Activated CD8-positive, alpha-beta memory T cell treated with anti-CD3 and anti-CD28 coated beads for 36 hours (primary cell): ENCODE measurements at regions not wholly inside any gene's neighbourhood (a gene's known extent, or its start where the extent isn't known, plus 50 kb on each side); places are given as distances from the start of the nearest gene placed in this dataset.

Experiments used
- CTCF ChIA-PET: fragments of 350-600 bp; sonication (Branson Sonifier 250); formaldehyde crosslinking; loops from one replicate; lab custom pipeline; 2021; ENCODE audit warnings: antibody characterized with exemption; lab: Charles Lee
- POLR2A ChIA-PET: fragments of 350-600 bp; sonication (Branson Sonifier 250); formaldehyde crosslinking; loops from one replicate; lab custom pipeline; 2021; ENCODE audit warnings: antibody characterized with exemption; lab: Charles Lee

GRCh38 chr4:28360681-28361080 is 1500.0 kb downstream of the STIM2 start:
- ChIA-PET CTCF (no interaction called here), POLR2A (no interaction called here)

GRCh38 chr4:28362169-28362568 is 1501.5 kb downstream of the STIM2 start:
- POLR2A ChIA-PET, result no interaction called here

DNA sequence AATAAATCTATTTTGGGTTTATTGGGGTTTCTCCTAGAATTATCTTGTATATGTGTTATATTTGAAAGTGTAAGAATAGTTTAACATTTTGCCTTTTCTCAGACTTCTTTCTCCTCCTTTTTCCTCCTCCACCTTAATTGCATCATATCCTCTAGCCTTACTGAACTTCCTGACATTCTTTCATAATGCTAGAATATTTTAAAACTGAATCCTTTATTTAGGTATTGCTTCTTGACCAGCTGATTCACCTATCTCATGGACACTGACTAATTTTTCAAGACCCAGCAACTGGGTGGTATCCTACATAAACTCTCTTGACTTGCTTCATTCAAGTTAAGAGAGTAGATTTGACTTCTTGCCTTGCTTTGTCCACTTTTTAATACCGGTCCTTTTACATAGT is 1508.9 kb downstream of the STIM2 start:
- CTCF ChIA-PET, result no interaction called here

More at GRCh38 chr4:28362169-28362568, 1501.5 kb downstream of the STIM2 start:
- CTCF ChIA-PET, result no interaction called here

DNA sequence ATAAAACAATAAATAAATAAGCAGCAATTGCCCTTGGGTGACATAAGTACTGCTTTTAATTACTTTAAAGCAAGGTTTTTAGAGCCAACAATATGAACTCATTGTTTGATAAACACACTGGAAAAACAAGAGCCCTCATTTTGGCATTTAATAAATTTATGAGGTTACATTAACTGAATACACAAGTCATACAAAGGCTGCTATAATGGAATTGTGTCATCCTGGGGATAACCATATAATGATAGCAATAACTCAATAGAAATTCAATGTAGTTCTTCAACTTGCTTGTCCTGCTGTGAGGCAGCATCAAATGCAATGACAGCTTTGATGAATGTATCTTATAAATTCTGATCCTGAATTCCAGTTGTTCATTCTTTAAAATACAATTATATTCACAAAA is 1512.5 kb downstream of the STIM2 start:
- CTCF ChIA-PET, result no interaction called here
- POLR2A ChIA-PET, result no interaction called here

More for the DNA sequence above, 1508.9 kb downstream of the STIM2 start:
- POLR2A ChIA-PET, result no interaction called here

GRCh38 chr4:28373601-28374000 is 1513.0 kb downstream of the STIM2 start:
- ChIA-PET CTCF (no interaction called here), POLR2A (no interaction called here)

DNA sequence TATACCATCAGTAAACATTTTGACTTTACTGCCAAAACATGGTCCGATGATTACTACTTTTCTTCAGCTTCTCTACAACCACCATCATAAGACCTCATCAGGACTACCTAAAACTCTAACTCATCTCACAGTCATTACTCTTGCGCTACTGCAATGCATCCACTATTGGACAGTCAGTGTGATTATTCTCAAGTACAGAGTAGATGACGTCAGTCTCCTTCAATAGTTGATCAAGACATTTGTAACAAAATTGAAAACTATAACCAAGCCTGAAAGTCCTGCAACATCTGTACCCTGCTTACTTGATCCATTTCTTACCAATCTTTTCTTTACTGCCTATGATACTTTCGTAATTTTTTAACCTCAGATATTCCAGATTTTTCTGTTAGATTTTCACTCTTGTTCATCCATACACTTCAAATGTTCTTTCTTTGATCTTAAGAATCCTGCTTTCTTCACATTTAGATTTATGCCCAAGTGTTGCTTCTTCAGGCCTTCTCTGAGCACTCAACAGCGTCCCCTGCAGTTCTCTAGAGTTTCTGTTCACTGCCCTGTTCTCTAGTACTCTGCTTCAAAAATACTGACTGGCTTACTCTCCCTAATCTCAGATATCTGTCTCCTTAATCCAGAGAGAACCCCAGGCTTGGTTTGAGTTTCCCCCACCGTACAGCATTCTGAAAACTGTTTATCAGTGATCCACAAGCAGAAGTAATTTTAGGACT is 1517.6 kb downstream of the STIM2 start:
- POLR2A ChIA-PET, result no interaction called here
- CTCF ChIA-PET, result no interaction called here

DNA sequence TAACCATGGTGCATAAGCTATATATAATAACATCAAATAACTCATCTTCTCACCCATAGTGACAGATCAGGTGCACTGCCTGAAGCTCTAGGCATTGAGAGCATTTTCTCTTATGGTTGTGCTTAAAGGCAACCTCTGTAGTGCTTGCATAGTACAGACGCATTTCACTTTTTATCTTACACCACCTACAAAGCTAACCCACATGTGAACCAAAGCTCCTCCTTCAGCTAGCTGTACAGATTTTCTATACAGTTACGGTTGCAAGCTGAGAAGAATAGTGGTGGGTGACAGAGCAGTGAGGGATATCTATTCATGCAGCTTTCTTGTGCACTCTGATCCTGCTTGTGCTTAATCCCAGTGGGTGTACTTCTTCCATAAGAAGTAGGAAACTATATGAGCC is 1525.2 kb downstream of the STIM2 start:
- CTCF ChIA-PET, result no interaction called here

GRCh38 chr4:28386776-28387175 is 1526.1 kb downstream of the STIM2 start:
- ChIA-PET CTCF (no interaction called here), POLR2A (no interaction called here)

More for the DNA sequence above, 1525.2 kb downstream of the STIM2 start:
- POLR2A ChIA-PET, result no interaction called here

GRCh38 chr4:28388471-28388870 is 1527.8 kb downstream of the STIM2 start:
- POLR2A ChIA-PET, result no interaction called here
- CTCF ChIA-PET, result no interaction called here

DNA sequence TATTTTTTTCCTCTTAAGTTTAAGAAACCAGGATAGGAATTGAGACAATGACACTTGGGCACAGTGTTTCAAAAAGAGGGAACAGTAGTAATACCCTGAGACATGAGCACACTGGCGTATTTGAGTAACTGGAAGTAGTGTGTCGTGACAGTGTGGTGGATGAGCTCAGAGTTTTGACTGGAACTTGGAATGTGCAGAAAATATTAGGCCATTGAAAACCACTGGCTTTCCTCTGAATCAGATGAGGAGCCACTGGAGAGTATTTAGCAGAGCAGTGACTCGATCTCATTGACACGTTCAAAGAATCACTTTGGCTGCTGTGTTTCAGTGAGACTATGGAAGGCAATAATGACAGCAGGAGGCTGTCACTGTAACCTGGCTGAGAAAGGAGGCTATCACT is 1531.2 kb downstream of the STIM2 start:
- ChIA-PET POLR2A (no interaction called here), CTCF (no interaction called here)

DNA sequence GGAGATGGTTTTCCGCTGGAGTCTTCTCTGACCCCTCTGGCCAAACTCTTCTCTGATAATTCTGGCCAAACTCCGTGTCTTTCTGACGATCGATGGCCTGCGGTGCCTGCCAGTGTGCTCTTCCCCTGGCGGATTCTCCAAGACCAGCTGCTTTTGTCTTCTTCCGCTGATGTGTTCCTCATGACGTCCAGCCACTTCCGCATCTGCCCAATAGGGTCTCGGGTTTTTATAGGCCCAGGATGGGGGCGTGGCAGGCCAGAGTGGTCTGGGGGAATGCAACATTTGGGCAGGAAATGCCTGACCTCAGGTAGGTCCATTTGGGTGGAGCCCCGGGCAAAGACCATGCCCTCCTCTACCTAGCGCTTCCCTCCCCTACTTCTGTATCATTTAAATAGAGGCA is 1542.1 kb downstream of the STIM2 start:
- ChIA-PET CTCF (no interaction called here), POLR2A (no interaction called here)

DNA sequence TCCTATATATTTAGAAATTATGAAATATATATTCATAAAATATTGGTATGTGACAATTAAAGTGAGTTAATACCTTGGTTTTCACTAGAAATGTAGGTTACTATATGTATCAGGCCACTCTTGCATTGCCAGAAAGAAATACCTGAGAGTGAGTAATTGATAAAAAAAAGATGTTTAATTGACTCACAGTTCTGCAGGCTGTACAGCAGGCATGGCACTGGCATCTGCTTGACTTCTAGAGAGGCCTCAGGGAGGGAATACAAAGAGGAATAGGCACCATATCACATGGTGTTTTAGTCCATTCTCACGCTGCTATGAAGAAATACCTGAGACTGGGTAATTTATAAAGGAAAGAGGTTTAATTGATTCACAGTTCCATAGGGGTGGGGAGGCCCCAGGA is 1560.6 kb downstream of the STIM2 start:
- POLR2A ChIA-PET, result no interaction called here

GRCh38 chr4:28426251-28426650 is 1565.6 kb downstream of the STIM2 start:
- POLR2A ChIA-PET, result no interaction called here

More for the DNA sequence above, 1560.6 kb downstream of the STIM2 start:
- CTCF ChIA-PET, result no interaction called here

DNA sequence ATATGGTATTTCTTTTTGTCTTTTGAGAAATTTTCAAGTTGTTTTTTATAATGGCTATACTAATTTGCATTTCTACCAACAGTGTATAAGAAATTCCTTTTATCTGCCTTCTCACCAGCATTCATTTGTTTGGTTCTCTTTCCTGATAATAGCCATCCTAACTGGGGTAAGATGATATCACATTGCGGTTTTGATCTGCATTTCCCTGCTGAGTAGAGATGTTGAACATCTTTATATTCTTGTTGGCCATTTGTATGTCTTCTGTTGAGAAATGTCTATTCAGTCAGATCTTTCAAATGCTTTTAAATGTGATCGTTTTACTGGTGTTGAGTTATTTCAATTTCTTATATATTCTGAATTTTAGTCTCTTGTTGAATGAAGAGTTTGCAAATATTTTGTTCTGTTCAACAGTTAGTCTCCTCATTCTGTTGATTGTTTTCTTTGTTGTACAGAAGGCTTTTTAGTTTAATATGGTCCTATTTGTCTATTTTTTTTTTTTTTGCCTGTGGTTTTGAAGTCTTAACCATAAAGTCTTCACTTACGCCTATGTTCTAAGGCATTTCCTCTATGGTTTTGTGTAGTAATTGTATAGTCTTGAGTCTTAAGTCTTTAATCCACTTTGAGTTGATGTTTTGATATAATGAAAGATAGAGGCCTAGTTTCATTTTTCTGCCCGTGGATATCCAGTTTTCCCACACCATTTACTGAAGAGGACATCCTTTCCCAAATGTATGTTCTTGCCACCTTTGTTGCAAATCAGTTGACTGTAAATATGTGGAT is 1566.9 kb downstream of the STIM2 start:
- ChIA-PET CTCF (no interaction called here), POLR2A (no interaction called here)

More at GRCh38 chr4:28426251-28426650, 1565.6 kb downstream of the STIM2 start:
- CTCF ChIA-PET, result no interaction called here

GRCh38 chr4:28432348-28433025 is 1571.8 kb downstream of the STIM2 start:
- ChIA-PET POLR2A (no interaction called here), CTCF (no interaction called here)

GRCh38 chr4:28435314-28435713 is 1574.7 kb downstream of the STIM2 start:
- ChIA-PET CTCF (no interaction called here), POLR2A (no interaction called here)

DNA sequence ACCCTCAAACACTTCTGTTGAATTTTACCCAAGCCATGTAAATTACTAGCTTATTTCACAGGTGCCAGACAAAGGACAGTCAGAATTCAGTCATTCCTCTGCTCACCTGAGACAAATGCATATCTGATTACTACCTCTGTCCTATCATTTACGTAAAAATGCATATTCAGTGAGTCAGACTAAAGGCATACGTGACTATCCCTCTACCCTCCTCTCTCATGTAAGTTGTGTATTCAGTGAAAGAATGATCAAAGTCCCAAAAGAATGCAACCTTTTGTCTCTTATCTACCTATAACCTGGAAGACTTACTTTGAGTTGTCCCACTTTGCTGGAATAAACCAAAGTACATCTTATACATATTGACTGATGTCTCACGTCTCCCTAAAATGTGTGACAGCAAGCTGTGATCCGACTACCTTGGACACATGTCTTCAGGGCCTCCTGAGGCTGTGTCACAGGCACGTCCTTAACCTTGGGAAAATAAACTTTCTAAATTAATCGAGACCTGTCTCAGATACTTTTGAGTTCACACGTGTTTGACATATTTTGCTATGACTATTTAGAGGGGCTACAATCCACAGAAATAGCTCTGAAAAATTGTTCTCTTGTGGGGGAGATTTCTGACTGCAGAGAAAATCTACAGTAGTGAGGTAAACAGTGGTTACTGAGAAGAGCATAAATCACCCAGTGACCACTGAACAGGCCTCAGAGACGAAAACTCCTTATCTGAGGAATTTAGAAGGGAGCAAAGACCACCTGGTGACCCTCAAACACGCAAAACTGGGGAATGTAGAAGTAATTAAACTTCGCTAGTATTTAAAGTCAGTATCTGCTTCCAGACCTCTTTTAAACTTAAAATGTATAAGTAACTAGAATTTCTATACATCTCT is 1575.8 kb downstream of the STIM2 start:
- CTCF ChIA-PET, result no interaction called here
- POLR2A ChIA-PET, result no interaction called here

- POLR2A ChIA-PET, result no interaction called here
- CTCF ChIA-PET, result no interaction called here
Measured at GRCh38 chr4:28443371-28443770, 1582.7 kb downstream of the STIM2 start.

GRCh38 chr4:28443801-28444412 is 1583.3 kb downstream of the STIM2 start:
- ChIA-PET CTCF (no interaction called here), POLR2A (no interaction called here)
